ENCODE measurements at regions not wholly inside any gene's neighbourhood (a gene's known extent, or its start where the extent isn't known, plus 50 kb on each side); places are given as distances from the start of the nearest gene placed in this dataset.
"Not testable (repeated sequence)": the region's sequence is repeated elsewhere in the genome, so short reads cannot be mapped to it uniquely, and the experiment has no call there.

- Histone ChIP-seq H3K27ac (no peak overlapping the region), H3K36me3 (no peaks in the 10 kb centered on the region), H3K4me3 (no peak overlapping the region), H3K9me3 (no peaks in the 10 kb centered on the region), H3K4me1 (no peaks in the 10 kb centered on the region), H3K27me3 (ENCODE audit: low read depth) (no peaks in the 10 kb centered on the region)
- DNase-seq (no peak), ATAC-seq (no peak)
- TF ChIP-seq, protein P1, sequence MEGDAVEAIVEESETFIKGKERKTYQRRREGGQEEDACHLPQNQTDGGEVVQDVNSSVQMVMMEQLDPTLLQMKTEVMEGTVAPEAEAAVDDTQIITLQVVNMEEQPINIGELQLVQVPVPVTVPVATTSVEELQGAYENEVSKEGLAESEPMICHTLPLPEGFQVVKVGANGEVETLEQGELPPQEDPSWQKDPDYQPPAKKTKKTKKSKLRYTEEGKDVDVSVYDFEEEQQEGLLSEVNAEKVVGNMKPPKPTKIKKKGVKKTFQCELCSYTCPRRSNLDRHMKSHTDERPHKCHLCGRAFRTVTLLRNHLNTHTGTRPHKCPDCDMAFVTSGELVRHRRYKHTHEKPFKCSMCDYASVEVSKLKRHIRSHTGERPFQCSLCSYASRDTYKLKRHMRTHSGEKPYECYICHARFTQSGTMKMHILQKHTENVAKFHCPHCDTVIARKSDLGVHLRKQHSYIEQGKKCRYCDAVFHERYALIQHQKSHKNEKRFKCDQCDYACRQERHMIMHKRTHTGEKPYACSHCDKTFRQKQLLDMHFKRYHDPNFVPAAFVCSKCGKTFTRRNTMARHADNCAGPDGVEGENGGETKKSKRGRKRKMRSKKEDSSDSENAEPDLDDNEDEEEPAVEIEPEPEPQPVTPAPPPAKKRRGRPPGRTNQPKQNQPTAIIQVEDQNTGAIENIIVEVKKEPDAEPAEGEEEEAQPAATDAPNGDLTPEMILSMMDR (IDR thresholded peaks at IDR 0.05), result no peak
- intact Hi-C loops (cut with DNase I), result no loop called here
Observed at GRCh38 chr18:66235206-66235605, 368.7 kb downstream of the CDH19 start.

DNA sequence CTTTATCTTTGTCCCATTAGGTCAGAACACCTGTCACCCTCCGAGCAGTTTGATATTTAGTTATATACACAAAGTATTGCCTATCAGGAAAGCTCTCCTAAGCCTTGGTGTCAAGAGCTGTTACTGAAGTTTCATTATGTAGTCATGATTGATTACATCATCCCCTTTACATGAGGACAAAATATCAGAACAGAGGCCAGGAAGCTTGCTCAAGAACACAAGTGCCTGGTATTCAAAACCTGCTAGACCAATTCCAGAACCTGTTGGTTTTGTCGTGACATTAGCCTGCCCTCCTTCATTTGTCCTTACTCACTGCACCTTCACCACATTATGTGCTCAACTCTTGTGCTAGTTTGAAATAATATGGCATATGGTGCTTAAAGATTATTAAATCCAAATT lies 377.1 kb downstream of the CDH19 start:
- intact Hi-C loops (cut with DNase I), result no loop called here
- Histone ChIP-seq H3K27me3 (ENCODE audit: low read depth) (no peaks in the 10 kb centered on the region), H3K36me3 (no peaks in the 10 kb centered on the region), H3K4me1 (no peaks in the 10 kb centered on the region), H3K9me3 (no peaks in the 10 kb centered on the region), H3K27ac (no peak overlapping the region), H3K4me3 (no peak overlapping the region)
- ATAC-seq (peak; percentile 70 to 76), DNase-seq (no peak)
- TF ChIP-seq, protein P1 (IDR thresholded peaks at IDR 0.05), result no peak

DNA sequence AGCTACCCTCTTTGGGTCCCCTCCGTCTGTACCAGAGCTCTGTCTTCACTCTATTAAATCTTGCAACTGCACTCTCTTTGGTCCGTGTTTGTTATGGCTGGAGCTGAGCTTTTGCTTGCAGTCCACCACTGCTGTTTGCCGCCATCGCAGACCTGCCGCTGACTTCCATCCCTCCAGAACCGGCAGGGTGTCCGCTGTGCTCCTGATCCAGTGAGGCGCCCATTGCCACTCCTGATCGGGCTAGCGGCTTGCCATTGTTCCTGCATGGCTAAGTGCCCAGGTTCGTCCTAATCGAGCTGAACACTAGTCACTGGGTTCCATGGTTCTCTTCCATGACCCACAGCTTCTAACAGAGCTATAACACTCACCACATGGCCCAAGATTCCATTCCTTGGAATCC lies 380.6 kb downstream of the CDH19 start:
- H3K27ac ChIP-seq; H3K4me1 ChIP-seq; H3K27me3 ChIP-seq (ENCODE audit: low read depth); intact Hi-C loops (cut with DNase I); H3K36me3 ChIP-seq; H3K4me3 ChIP-seq; DNase-seq; ATAC-seq; H3K9me3 ChIP-seq: not testable (repeated sequence)

DNA sequence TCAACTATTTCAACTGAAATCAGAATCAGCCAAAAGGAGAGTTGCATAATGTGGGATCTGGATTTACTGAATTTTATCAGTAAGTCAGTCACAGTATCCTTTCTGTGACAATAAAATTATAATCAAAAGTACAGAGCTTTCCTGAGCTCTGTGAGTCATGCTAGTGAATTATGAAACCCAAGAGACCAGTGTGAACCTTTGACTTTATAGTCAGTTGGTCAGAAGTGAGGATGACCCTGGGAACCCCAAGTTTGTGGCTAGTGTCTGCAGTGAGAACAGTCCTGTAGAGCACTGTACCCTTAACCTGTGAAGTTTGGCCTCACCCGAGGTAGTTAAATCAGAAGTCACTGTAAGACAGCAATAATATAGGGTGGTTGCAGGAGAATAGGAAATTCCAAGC lies 381.7 kb downstream of the CDH19 start:
- no peak for DNase-seq
- TF ChIP-seq, protein P1 (IDR thresholded peaks at IDR 0.05), result no peak
- Histone ChIP-seq H3K9me3 (no peaks in the 10 kb centered on the region), H3K27me3 (ENCODE audit: low read depth) (no peaks in the 10 kb centered on the region), H3K36me3 (no peaks in the 10 kb centered on the region), H3K4me1 (no peaks in the 10 kb centered on the region), H3K27ac (no peak overlapping the region), H3K4me3 (no peak overlapping the region)
- ATAC-seq, result no peak
- intact Hi-C loops (cut with DNase I), result no loop called here

- Histone ChIP-seq H3K36me3 (no peaks in the 10 kb centered on the region), H3K4me3 (no peak overlapping the region), H3K27me3 (ENCODE audit: low read depth) (no peaks in the 10 kb centered on the region), H3K4me1 (no peaks in the 10 kb centered on the region), H3K27ac (no peak overlapping the region), H3K9me3 (no peaks in the 10 kb centered on the region)
- DNase-seq (no peak), ATAC-seq (no peak)
- intact Hi-C loops (cut with DNase I), result no loop called here
- TF ChIP-seq, protein P1 (IDR thresholded peaks at IDR 0.05), result no peak
Observed at GRCh38 chr18:66219817-66220216, 384.1 kb downstream of the CDH19 start.

- TF ChIP-seq, protein P1 (IDR thresholded peaks at IDR 0.05), result no peak
- ATAC-seq, result no peak
- DNase-seq, result no peak
- Histone ChIP-seq H3K36me3 (no peaks in the 10 kb centered on the region), H3K27me3 (ENCODE audit: low read depth) (no peaks in the 10 kb centered on the region), H3K4me3 (no peak overlapping the region), H3K27ac (no peak overlapping the region), H3K4me1 (no peaks in the 10 kb centered on the region), H3K9me3 (no peaks in the 10 kb centered on the region)
- intact Hi-C loops (cut with DNase I), result no loop called here
Observed at GRCh38 chr18:66211749-66212148, 392.1 kb downstream of the CDH19 start.
